ENCODE measurements at regions not wholly inside any gene's neighbourhood (a gene's known extent, or its start where the extent isn't known, plus 50 kb on each side); places are given as distances from the start of the nearest gene placed in this dataset.

GRCh38 chr20:50459124-50459918 is 50.9 kb upstream of the PTPN1 start:
- Mint-ChIP-seq H3K27me3 (peaks cover 5 to 22% (median 7%) of the 10 kb centered on the region in 5 donors), H3K4me1 (peaks cover 0 to 13% (median 2%) of the 10 kb centered on the region in 7 donors), H3K4me3 (no peak overlapping the region), H3K36me3 (peaks cover 0 to 3% (median 0%) of the 10 kb centered on the region in 5 donors), H3K27ac (no peak overlapping the region), H3K9me3 (no peaks in the 10 kb centered on the region)
- intact Hi-C loops (cut with micrococcal nuclease) = no loop called here
- no peaks in the 10 kb centered on the region for H3K4me1 ChIP-seq (ENCODE audit: control insufficient read depth in 2 of 2, insufficient read depth in 2 of 2, low read length in 2 of 2)
- CTCF ChIA-PET = interaction anchor here (1.9 kb wide), 1 partner anchor 120 kb away, joined by 5 read pairs; no protein-coding TSS in a partner anchor
- H3K9me3 ChIP-seq (ENCODE audit: control insufficient read depth in 2 of 3, low read length in 3 of 3) = no peaks in the 10 kb centered on the region
- no peaks in the 10 kb centered on the region for H3K36me3 ChIP-seq (ENCODE audit: control insufficient read depth in 2 of 3, insufficient read depth in 3 of 3, low read length in 3 of 3)
- no peak for ATAC-seq
- DNase-seq = no peak
- no peaks in the 10 kb centered on the region for H3K27me3 ChIP-seq (ENCODE audit: control insufficient read depth in 2 of 2, insufficient read depth in 2 of 2, low read length in 2 of 2)
- H3K4me3 ChIP-seq (ENCODE audit: low read length) = no peak overlapping the region
- H3K27ac ChIP-seq (ENCODE audit: low read depth, low read length) = no peak overlapping the region
- POLR2A ChIA-PET = interaction anchor here (0.6 kb wide), 1 partner anchor 268 kb away, joined by 3 read pairs; no protein-coding TSS in a partner anchor

GRCh38 chr20:50460115-50460607 is 50.0 kb upstream of the PTPN1 start:
- Mint-ChIP-seq H3K9me3 (no peaks in the 10 kb centered on the region), H3K4me3 (no peak overlapping the region), H3K27ac (no peak overlapping the region), H3K27me3 (peaks cover 5 to 18% (median 7%) of the 10 kb centered on the region in 5 donors), H3K36me3 (peaks cover 0 to 3% (median 0%) of the 10 kb centered on the region in 5 donors), H3K4me1 (peaks cover 0 to 18% (median 4%) of the 10 kb centered on the region in 7 donors)
- H3K27ac ChIP-seq (ENCODE audit: low read depth, low read length) = no peak overlapping the region
- no peaks in the 10 kb centered on the region for H3K27me3 ChIP-seq (ENCODE audit: control insufficient read depth in 2 of 2, insufficient read depth in 2 of 2, low read length in 2 of 2)
- no peaks in the 10 kb centered on the region for H3K36me3 ChIP-seq (ENCODE audit: control insufficient read depth in 2 of 3, insufficient read depth in 3 of 3, low read length in 3 of 3)
- POLR2A ChIA-PET = no interaction called here
- no peak overlapping the region for H3K4me3 ChIP-seq (ENCODE audit: low read length)
- no peak for ATAC-seq
- no peaks in the 10 kb centered on the region for H3K4me1 ChIP-seq (ENCODE audit: control insufficient read depth in 2 of 2, insufficient read depth in 2 of 2, low read length in 2 of 2)
- CTCF ChIA-PET = interaction anchor here (0.7 to 1.9 kb wide), 3 partner anchors 116 to 340 kb away, joined by 3 to 5 read pairs (median 3); no protein-coding TSS in a partner anchor
- no peak for DNase-seq
- H3K9me3 ChIP-seq (ENCODE audit: control insufficient read depth in 2 of 3, low read length in 3 of 3) = no peaks in the 10 kb centered on the region
- intact Hi-C loops (cut with micrococcal nuclease) = loop anchor here (1.0 to 10.0 kb wide), 6 partner anchors 270 to 483 kb away; partner anchors contain the start of genes CEBPB (in 2 of the 2), SNAI1 (in 1 of the 2) and UBE2V1 (in 1 of the 2)
